Cerebellar nuclear complex (tissue), 1 donor: ENCODE measurements at regions not wholly inside any gene's neighbourhood (a gene's known extent, or its start where the extent isn't known, plus 50 kb on each side); places are given as distances from the start of the nearest gene placed in this dataset.
"Not testable (repeated sequence)": the region's sequence is repeated elsewhere in the genome, so short reads cannot be mapped to it uniquely, and the experiment has no call there.

Experiments used
- DNase-seq, 2 experiments: peaks; one replicate each; lab custom pipeline; 2025; lab: John Stamatoyannopoulos, UW

- DNase-seq = no peak
Measured at GRCh38 chr2:142649581-142649980, 227.9 kb upstream of the KYNU start.

- no peak for DNase-seq
Measured at GRCh38 chr2:142642650-142643049, 234.8 kb upstream of the KYNU start.

- DNase-seq = no peak
Measured at GRCh38 chr2:142629193-142629592, 248.3 kb upstream of the KYNU start.

- no peak for DNase-seq
Measured at GRCh38 chr2:142621287-142621686, 256.2 kb upstream of the KYNU start.

- DNase-seq = no peak
Measured at GRCh38 chr2:142617461-142617860, 260.0 kb upstream of the KYNU start.

- DNase-seq = no peak
Measured at GRCh38 chr2:142615876-142616275, 261.6 kb upstream of the KYNU start.

GRCh38 chr2:142613193-142613592 lies 264.3 kb upstream of the KYNU start:
- DNase-seq = not testable (repeated sequence)

- no peak for DNase-seq
Measured at GRCh38 chr2:142605421-142605820, 272.0 kb upstream of the KYNU start.

GRCh38 chr2:142603759-142604158 lies 273.7 kb upstream of the KYNU start:
- no peak for DNase-seq

- DNase-seq = no peak
Measured at GRCh38 chr2:142602418-142602989, 275.0 kb upstream of the KYNU start.

- DNase-seq = no peak
Measured at GRCh38 chr2:142601794-142602193, 275.7 kb upstream of the KYNU start.

GRCh38 chr2:142599504-142599903 lies 278.0 kb upstream of the KYNU start:
- DNase-seq = no peak

GRCh38 chr2:142598846-142599245 lies 278.6 kb upstream of the KYNU start:
- no peak for DNase-seq

- no peak for DNase-seq
Measured at GRCh38 chr2:142596334-142597088, 281.0 kb upstream of the KYNU start.

- DNase-seq = no peak
Measured at GRCh38 chr2:142594935-142595334, 282.5 kb upstream of the KYNU start.

- no peak for DNase-seq
Measured at GRCh38 chr2:142592171-142592570, 285.3 kb upstream of the KYNU start.

- DNase-seq = no peak
Measured at GRCh38 chr2:142591420-142591819, 286.0 kb upstream of the KYNU start.

- DNase-seq = no peak
Measured at GRCh38 chr2:142588269-142588668, 289.2 kb upstream of the KYNU start.

- DNase-seq = no peak
Measured at GRCh38 chr2:142586693-142587580, 290.5 kb upstream of the KYNU start.

GRCh38 chr2:142585785-142586184 lies 291.7 kb upstream of the KYNU start:
- DNase-seq = no peak

- no peak for DNase-seq
Measured at GRCh38 chr2:142582317-142582716, 295.1 kb upstream of the KYNU start.

- DNase-seq = no peak
Measured at GRCh38 chr2:142581491-142581890, 296.0 kb upstream of the KYNU start.

- DNase-seq = no peak
Measured at GRCh38 chr2:142580691-142581090, 296.8 kb upstream of the KYNU start.
